HAP-1 (cell line): ENCODE measurements at regions not wholly inside any gene's neighbourhood (a gene's known extent, or its start where the extent isn't known, plus 50 kb on each side); places are given as distances from the start of the nearest gene placed in this dataset.
"Not testable (repeated sequence)": the region's sequence is repeated elsewhere in the genome, so short reads cannot be mapped to it uniquely, and the experiment has no call there.

Source experiments
- DNase-seq, 2 experiments: peaks; one replicate each; pipeline ENCODE4 v3.0.0-alpha.2; 2016 to 2020; ENCODE audit warnings: low spot score in 2 of 2
- H3K27me3 ChIP-seq: fragments of 250-450 bp; sonication (Bioruptor Pico); 2 replicates; pipeline ENCODE4 v1.5.1; 2020; ENCODE audit warnings: low read depth, mild to moderate bottlenecking, moderate library complexity
- H3K36me3 ChIP-seq: fragments of 250-450 bp; sonication (Bioruptor Pico); replicated peaks from 2 replicates; pipeline ENCODE4 v1.5.1; 2020; ENCODE audit warnings: mild to moderate bottlenecking
- H3K4me1 ChIP-seq: fragments of 250-450 bp; sonication (Bioruptor Pico); 2 replicates; pipeline ENCODE4 v1.5.1; 2020; ENCODE audit warnings: mild to moderate bottlenecking
- H3K4me3 ChIP-seq: fragments of 250-450 bp; sonication (Bioruptor Pico); 2 replicates; pipeline ENCODE4 v1.5.1; 2020; ENCODE audit warnings: mild to moderate bottlenecking, moderate library complexity
- H3K9me3 ChIP-seq: fragments of 250-450 bp; sonication (Bioruptor Pico); 2 replicates; pipeline ENCODE4 v1.5.1; 2020; ENCODE audit warnings: mild to moderate bottlenecking, moderate library complexity
- in situ Hi-C: fragments of 300-500 bp; cut with MboI; formaldehyde crosslinking; loops from 3 replicates; pipeline ENCODE4 v1.14.3; 2020; ENCODE audit warnings: low sequenced_read_pairs, inconsistent platforms, mixed read lengths

DNA sequence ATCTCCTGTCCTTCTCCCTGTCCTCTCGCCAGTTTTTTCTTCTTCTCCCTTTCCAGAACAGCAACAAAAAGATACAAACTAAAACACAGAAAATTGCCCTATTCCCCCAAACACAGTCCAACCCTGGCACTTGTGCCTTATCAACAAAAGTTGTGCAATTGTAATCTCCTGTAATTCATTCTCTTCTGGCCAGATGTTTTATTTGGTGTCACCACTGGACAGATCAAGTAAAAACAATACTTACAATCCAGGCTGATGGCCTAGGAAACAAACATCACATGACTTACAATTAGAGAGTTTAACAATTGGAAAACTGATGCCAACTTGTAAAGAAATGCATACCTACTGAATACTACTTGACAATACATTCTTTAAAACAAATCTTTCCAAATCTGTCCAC, 231.6 kb downstream of the ETV1 start:
- in situ Hi-C loops, result no loop called here

DNA sequence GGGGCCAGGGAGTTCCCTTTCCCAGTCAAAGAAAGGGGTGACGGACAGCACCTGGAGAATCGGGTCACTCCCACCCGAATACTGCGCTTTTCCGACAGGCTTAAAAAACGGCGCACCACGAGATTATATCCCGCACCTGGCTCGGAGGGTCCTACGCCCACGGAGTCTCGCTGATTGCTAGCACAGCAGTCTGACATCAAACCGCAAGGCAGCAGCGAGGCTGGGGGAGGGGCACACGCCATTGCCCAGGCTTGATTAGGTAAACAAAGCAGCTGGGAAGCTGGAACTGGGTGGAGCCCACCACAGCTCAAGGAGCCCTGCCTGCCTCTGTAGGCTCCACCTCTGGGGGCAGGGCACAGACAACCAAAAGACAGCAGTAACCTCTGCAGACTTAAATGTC, 223.6 kb downstream of the ETV1 start:
- H3K4me3 ChIP-seq, H3K9me3 ChIP-seq, in situ Hi-C loops, DNase-seq, H3K27me3 ChIP-seq, H3K36me3 ChIP-seq, H3K4me1 ChIP-seq: not testable (repeated sequence)

More for the DNA sequence above, 231.6 kb downstream of the ETV1 start:
- Histone ChIP-seq H3K36me3 (no peaks in the 10 kb centered on the region), H3K4me1 (no peaks in the 10 kb centered on the region; the same call in 1 of the 2 replicates), H3K4me3 (no peak overlapping the region), H3K27me3 (no peaks in the 10 kb centered on the region), H3K9me3 (no peaks in the 10 kb centered on the region)
- DNase-seq, result no peak

DNA sequence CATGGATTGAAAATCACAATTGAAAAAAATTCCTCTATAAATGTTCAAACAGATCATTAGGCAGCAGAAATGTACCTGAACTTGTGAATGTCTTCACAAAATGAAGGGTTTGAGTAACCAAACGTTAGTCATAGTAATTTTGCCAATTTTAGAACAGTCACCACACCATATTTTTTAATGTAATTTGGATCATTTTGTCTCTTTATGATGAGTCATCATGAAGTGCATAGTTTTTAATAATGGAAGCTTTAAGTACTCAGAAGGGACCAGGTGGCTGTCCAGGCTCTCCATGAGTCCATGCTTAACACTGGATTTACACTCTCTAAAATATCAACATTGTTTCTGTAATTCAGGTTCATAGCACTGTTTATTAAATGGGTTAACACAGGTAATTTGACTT, 219.2 kb downstream of the ETV1 start:
- H3K9me3 ChIP-seq, result no peaks in the 10 kb centered on the region
- in situ Hi-C loops, result no loop called here

DNA sequence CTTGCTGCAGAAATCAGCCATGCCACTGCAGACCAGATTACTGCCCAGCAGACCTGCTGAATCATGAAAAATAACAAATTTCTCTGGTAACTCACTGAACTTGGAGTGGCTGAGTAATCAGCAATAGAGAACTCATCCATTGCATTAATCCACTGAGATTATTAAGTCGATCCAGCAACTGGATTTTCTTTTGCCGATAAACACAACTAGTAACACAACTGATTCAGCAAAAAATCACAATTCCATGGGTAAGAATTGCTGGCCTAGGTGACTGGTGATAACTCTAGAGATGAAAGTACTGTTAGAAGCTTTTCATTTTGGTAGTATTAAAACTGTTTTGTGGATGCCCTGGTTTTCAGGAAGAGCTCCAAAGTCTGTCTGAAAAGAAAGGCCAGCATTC, 214.5 kb downstream of the ETV1 start:
- Histone ChIP-seq H3K9me3 (no peaks in the 10 kb centered on the region), H3K36me3 (no peaks in the 10 kb centered on the region), H3K4me3 (no peak overlapping the region), H3K4me1 (no peaks in the 10 kb centered on the region), H3K27me3 (no peaks in the 10 kb centered on the region)
- in situ Hi-C loops, result no loop called here
- no peak for DNase-seq

More for the DNA sequence above, 219.2 kb downstream of the ETV1 start:
- Histone ChIP-seq H3K27me3 (no peaks in the 10 kb centered on the region), H3K36me3 (no peaks in the 10 kb centered on the region), H3K4me3 (no peak overlapping the region), H3K4me1 (no peaks in the 10 kb centered on the region)
- no peak for DNase-seq

DNA sequence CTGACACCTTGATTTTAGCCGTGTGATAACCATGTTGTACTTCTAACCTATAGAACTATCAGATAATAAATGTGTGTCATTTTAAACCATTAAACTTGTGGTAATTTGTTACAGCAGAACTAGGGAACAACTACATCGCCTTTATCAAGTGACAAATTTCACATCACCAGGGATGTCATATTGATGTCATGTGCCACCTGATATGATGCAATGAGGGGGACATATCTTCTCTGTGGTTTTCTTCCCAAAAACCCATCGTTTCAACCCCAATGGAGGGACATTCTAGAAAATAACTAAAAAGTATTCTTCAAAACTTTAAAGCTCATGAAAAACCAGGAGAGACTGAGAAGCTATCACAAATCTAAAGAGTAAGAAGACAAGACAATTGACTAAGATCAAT, 212.2 kb downstream of the ETV1 start:
- no peaks in the 10 kb centered on the region for H3K9me3 ChIP-seq
- H3K4me3 ChIP-seq, result no peak overlapping the region
- in situ Hi-C loops, result no loop called here
- H3K36me3 ChIP-seq, result no peaks in the 10 kb centered on the region
- H3K4me1 ChIP-seq, result no peaks in the 10 kb centered on the region
- no peaks in the 10 kb centered on the region for H3K27me3 ChIP-seq
- DNase-seq, result no peak

DNA sequence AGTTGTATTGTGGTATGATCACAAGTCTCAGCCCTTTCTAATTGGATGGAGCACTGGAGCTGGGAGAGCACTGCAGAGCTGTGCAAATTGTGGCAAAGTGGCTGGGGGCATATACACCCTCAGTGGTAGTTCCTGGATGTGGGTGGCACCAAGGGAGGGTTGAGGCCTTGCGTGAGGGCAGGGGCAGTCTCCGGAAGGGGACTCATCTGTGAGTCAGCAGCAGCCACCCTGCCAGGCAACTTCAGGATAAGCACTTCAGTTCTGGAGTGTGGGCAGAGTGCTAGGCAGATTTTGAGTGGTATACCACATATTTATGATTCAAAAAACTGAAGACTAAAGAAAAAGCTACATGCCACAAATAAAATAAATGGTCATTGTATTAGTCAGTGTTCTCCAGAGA, 210.5 kb downstream of the ETV1 start:
- no peak overlapping the region for H3K4me3 ChIP-seq
- no peaks in the 10 kb centered on the region for H3K36me3 ChIP-seq
- in situ Hi-C loops, result no loop called here
- H3K4me1 ChIP-seq, result no peaks in the 10 kb centered on the region
- DNase-seq, result no peak
- no peaks in the 10 kb centered on the region for H3K27me3 ChIP-seq
- no peaks in the 10 kb centered on the region for H3K9me3 ChIP-seq

DNA sequence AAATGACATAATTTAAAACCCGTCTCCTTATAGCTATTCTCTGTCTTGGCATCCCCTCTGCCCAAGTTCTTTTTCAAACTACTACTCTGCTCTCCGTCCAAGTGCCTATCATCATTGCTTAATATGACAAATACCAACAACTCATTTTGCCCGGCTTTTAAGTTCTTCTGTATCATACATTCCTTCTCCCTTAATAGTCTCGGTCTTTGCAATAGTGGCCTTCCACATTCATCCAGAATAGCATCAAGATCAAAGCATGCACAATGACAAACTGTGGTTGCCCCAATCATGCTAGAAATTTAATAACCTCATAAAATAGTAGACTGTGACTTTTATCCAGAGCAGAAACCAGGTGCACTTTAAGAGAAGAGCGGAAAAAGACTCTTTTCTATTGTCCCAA, 198.9 kb downstream of the ETV1 start:
- Histone ChIP-seq H3K4me1 (no peaks in the 10 kb centered on the region), H3K36me3 (no peaks in the 10 kb centered on the region), H3K27me3 (no peaks in the 10 kb centered on the region), H3K4me3 (no peak overlapping the region), H3K9me3 (no peaks in the 10 kb centered on the region)
- no peak for DNase-seq
- in situ Hi-C loops, result no loop called here

DNA sequence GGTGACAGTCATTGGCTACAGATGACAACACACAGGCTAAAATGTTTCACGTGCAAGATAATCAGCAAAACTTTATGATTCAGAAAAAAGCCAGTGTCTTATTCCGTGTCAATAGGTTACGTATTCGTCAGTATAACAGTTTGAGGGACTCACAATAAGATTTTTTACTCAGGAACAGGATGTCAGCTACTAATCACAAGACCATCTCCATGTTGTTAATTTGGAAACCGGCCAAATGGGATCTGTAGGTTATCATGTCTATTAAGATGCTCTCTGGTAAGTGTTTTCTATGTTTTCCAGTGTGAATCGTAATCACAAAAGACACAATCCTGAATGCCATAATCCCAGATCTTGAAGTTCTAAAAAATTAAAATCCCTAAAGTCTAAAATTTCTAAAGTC, 197.3 kb downstream of the ETV1 start:
- H3K9me3 ChIP-seq, result no peaks in the 10 kb centered on the region
- H3K4me3 ChIP-seq, result no peak overlapping the region
- no peaks in the 10 kb centered on the region for H3K36me3 ChIP-seq
- DNase-seq, result no peak
- in situ Hi-C loops, result no loop called here
- no peaks in the 10 kb centered on the region for H3K4me1 ChIP-seq
- no peaks in the 10 kb centered on the region for H3K27me3 ChIP-seq

DNA sequence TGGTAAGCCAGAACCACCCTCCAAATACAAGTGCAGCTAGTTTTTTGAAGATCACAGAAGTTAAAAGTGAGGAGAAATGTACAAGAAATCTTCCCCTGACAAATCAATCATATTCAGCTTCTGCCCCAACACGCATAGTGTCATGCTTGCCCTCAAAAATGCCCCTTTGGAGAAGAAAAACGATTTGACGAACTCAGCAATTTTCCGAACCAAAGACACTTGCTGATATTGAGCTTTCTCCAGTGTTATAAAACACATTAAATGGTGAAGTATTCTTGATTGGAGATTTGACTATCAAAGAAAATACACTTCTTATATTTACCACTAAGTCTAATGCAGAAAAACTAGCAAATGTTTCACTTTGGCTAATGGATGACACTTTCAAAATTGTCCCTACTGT, 195.5 kb downstream of the ETV1 start:
- no peaks in the 10 kb centered on the region for H3K4me1 ChIP-seq
- H3K9me3 ChIP-seq, result no peaks in the 10 kb centered on the region
- no peaks in the 10 kb centered on the region for H3K36me3 ChIP-seq

DNA sequence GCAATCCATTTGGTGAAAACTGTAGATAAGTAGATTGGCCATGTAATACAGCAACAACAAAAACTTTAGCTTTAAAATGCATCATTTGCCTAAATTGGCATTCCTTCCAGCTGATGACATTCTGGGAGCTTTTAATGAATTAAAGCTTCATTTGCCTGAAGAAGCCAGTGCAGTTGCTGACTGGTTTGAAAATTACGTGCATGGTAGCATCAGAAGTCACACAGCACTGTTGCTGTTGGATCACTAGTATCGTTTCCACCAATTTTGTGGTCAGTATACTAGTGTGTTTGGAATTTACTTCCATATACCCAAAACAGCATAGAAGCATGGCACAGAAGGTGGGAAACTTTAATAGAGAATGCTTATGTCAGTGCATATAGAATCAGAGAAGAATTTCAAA, 194.9 kb downstream of the ETV1 start:
- no peak for DNase-seq
- in situ Hi-C loops, result no loop called here
- Histone ChIP-seq H3K9me3 (no peaks in the 10 kb centered on the region), H3K27me3 (no peaks in the 10 kb centered on the region), H3K4me3 (no peak overlapping the region), H3K4me1 (no peaks in the 10 kb centered on the region), H3K36me3 (no peaks in the 10 kb centered on the region)

More for the DNA sequence above, 195.5 kb downstream of the ETV1 start:
- no peak for DNase-seq
- Histone ChIP-seq H3K27me3 (no peaks in the 10 kb centered on the region), H3K4me3 (no peak overlapping the region)
- in situ Hi-C loops, result no loop called here

DNA sequence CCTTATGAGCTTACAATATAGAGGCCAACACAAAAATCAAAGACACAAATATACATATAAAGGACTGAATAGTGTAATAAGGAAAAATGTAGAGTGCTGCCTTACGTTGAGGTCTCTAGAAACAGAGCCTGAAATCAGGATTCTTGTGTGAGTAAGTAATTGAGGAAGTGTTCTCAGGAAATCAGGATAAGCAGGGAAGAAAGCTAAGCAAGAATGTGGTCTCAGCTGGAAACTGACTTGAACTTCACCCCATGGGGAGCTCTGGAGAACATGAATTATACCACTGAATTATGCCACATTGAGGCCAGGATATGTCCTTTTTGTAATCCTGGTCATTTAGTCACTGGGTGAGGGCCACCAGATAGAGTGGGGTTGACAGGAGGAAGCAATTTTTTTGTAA, 191.9 kb downstream of the ETV1 start:
- no peaks in the 10 kb centered on the region for H3K27me3 ChIP-seq
- no peaks in the 10 kb centered on the region for H3K36me3 ChIP-seq
- DNase-seq, result no peak
- no peaks in the 10 kb centered on the region for H3K4me1 ChIP-seq
- in situ Hi-C loops, result no loop called here
- H3K9me3 ChIP-seq, result no peaks in the 10 kb centered on the region
- H3K4me3 ChIP-seq, result no peak overlapping the region

DNA sequence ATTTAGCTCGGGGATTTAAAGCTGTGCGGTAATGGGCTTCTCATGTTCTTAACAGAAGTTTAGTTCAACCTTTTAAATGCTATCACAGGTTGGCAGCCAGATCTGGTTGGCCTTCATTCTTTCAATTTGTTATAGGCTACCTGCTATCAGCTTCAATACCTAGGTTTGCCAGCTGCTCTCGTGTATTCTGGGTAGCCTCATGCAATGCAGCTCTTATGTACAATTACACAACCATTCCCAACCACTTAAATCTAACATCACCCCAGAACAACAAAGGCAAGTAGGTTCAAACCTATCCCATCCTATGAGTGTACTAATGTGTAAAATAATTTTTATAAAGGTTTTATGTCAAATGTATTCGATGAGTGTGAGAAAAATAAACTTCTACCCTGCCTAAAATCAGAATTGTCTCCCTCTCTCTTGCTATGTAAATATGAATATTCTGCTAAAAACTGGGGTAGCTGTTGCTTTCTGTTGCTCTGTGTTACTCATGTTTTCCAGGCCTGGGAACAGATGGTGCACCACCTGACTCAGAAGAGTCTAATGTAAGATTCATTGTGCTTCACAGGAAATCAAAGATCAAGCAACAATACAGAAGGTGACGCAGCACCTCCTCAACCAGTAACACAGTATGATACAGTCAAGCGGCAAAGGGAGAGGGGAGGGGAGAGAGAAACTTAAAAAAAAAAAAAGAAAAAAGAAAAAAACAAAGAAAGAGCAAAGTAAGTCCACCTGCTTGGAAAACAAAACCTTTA, 188.6 kb downstream of the ETV1 start:
- Histone ChIP-seq H3K9me3 (no peaks in the 10 kb centered on the region), H3K36me3 (no peaks in the 10 kb centered on the region), H3K27me3 (no peaks in the 10 kb centered on the region), H3K4me3 (no peak overlapping the region), H3K4me1 (no peaks in the 10 kb centered on the region)
- in situ Hi-C loops, result no loop called here
- no peak for DNase-seq

DNA sequence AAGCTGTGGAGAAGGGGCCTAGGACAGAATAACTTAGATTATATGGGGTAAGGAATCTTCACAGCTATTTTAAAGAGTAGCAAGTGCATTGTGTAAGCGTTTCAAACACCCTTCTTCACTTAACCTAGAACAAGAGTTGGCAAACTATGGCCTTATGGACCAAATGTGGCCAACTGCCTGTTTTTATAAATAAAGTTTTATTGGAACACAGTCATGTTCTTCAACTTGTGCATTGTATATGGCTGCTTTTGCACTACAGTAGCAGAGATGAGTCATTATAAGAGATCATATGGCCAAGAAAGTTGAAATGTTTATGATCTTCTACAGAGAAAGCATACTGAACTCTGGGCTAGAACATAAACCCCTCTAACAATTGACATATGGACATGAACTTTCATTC, 187.8 kb downstream of the ETV1 start:
- no peaks in the 10 kb centered on the region for H3K9me3 ChIP-seq
- H3K4me3 ChIP-seq, result no peak overlapping the region
- no peak for DNase-seq
- in situ Hi-C loops, result no loop called here
- no peaks in the 10 kb centered on the region for H3K27me3 ChIP-seq
- no peaks in the 10 kb centered on the region for H3K36me3 ChIP-seq
- no peaks in the 10 kb centered on the region for H3K4me1 ChIP-seq

DNA sequence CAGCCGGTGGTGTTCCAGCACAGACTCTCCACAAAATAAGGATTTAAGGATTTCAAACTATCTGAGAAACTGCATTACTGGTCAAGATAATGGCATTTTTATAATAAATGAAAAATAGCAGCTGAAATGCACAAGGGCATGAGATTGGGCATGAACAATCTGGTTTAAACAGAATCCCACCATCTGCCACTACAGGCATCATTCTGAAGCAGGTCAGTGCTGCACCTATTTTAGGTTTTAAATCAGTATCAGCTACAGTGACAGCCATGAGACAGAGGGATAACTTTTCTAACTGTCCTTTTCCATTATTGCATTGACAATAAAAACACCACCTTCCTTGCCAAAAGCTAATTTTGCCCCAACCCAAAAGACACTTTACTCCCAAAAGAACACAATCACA, 186.8 kb downstream of the ETV1 start:
- H3K4me3 ChIP-seq, result no peak overlapping the region
- DNase-seq, result no peak
- no peaks in the 10 kb centered on the region for H3K27me3 ChIP-seq
- in situ Hi-C loops, result no loop called here
- H3K9me3 ChIP-seq, result no peaks in the 10 kb centered on the region
- H3K4me1 ChIP-seq, result no peaks in the 10 kb centered on the region
- no peaks in the 10 kb centered on the region for H3K36me3 ChIP-seq

DNA sequence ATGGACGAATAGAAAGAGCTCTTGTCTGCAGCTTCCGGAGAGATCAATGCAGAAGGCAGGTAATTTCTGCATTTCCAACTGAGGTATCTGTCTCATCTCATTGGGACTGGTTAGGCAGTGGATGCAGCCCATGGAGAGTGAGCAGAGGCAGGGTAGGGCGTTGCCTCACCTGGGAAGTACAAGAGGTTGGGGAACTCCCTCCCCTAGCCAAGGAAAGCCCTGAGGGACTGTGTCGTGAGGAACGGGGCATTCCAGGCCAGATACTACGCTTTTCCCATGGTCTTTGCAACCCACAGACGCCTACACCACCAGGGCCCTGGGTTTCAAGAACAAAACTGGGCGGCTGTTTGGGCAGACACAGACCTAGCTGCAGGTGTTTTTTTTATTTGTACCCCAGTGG, 186.3 kb downstream of the ETV1 start:
- Histone ChIP-seq H3K4me1 (no peaks in the 10 kb centered on the region), H3K36me3 (no peaks in the 10 kb centered on the region), H3K9me3 (no peaks in the 10 kb centered on the region), H3K4me3 (no peak overlapping the region), H3K27me3 (no peaks in the 10 kb centered on the region)
- in situ Hi-C loops, result no loop called here
- DNase-seq, result no peak
